ENCODE measurements at regions not wholly inside any gene's neighbourhood (a gene's known extent, or its start where the extent isn't known, plus 50 kb on each side); places are given as distances from the start of the nearest gene placed in this dataset.

DNA sequence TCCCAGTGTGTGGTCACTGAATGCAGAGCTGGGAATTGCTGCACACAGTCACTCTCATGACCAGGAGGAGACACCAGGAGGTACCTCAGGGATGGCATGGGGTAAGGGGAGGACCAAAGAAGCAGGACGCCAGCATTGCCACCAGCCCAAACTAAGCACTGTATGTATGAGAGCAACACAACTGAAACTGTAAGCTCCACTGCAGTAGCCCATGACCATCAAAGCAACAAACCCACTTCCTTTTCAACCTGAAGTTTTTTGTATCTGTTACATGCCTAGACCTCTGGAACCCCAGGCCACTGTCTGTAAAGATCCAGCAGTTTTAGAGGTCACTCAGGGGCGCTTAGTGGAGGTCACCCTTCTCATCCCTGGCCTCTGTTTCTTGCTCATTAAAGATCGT, 164.3 kb downstream of the SETD4 start:
- DNase-seq (ENCODE audit: low read depth, low spot score): no peak

GRCh38 chr21:35895598-35895997, 164.7 kb downstream of the SETD4 start:
- peak; percentile 34 for DNase-seq (ENCODE audit: low read depth, low spot score)

DNA sequence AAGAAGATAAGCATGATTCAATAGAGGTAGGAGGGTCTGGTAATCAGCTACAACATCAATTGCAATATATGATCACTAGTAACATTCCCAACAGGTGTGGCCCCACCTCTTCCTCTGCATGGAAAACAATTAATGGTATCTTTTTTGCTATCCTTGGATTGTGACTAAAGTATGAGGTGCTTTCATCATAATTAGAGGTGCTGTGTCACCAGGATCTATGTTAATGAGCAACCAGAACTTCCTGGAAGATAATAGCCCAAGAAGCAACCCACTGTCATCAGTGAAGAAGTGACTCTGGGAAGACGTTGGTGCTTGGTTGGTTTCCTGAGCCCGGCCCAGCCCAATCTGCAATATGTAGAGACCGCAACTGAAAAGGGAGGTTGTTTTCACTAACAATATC, 167.2 kb downstream of the SETD4 start:
- no peak for DNase-seq (ENCODE audit: low read depth, low spot score)

DNA sequence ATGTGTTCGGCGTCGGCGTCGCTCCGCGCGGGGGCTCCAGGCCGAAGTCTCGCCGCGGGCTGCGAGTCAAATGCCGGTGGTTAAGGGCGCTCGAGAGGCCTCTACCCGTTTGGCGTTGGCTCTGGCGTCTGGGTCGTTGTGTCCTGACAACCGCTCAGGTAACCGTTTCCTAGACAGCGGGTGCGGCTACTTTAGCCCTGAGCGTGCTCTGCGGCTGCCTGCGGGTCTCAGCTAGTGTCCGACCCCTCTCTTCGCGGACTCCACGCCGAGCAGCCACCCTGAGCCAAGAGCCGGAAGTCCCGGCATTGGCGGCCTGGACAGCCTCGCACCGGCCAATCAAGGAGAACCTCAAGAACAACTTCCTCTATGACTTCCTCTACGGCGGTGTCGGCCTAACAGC, 173.4 kb downstream of the SETD4 start:
- DNase-seq (ENCODE audit: low read depth, low spot score): no peak

- DNase-seq (ENCODE audit: low read depth, low spot score): no peak
Observed at GRCh38 chr21:35885942-35886541, 174.3 kb downstream of the SETD4 start.

GRCh38 chr21:35882791-35883240, 177.5 kb downstream of the SETD4 start:
- DNase-seq (ENCODE audit: low read depth, low spot score): peak; percentile 72

DNA sequence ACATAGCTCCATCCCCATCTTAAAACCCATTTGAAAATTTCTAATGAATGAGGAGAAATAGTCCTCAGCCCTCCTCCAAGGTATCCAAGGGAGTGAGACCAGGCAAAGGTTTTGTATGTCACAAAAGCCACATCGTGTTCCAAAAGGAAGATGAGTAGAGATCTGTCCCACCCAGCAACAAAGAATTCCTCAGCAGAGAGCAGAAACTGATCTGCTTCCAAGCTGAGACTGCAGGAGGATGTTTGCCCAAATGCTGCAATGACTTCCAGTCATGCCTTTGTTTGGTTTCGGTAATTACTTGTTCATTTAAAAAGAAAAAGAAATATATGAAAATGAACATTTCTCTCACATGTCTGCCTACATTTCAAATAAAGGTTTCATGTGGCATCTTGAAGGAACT, 186.9 kb downstream of the SETD4 start:
- no peak for DNase-seq (ENCODE audit: low read depth, low spot score)

DNA sequence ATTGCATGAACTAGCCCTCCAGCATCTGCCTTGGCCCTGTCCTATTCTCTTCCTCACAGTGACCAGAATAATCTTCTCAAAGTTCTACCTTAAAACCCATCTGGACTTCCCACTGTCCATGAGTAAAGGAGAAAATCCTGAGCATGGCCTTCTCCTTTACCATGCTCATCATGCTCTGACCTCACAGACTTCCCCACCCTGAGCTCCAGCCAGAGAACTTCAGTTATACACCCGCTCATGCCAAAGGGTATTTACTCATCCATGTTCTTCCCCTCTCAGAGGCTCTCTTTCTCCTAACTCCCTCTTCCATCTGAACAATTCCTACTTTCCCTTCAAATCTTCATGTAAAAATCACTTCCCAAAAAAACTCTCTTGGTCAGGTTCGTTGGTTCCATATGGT, 188.4 kb downstream of the SETD4 start:
- DNase-seq (ENCODE audit: low read depth, low spot score): no peak

GRCh38 chr21:35868869-35869223, 191.5 kb downstream of the SETD4 start:
- DNase-seq (ENCODE audit: low read depth, low spot score): no peak

GRCh38 chr21:35868005-35868868, 192.1 kb downstream of the SETD4 start:
- no peak for DNase-seq (ENCODE audit: low read depth, low spot score)

GRCh38 chr21:35864039-35864438, 196.3 kb downstream of the SETD4 start:
- DNase-seq (ENCODE audit: low read depth, low spot score): no peak

- no peak for DNase-seq (ENCODE audit: low read depth, low spot score)
Observed at GRCh38 chr21:35862969-35863368, 197.4 kb downstream of the SETD4 start.

GRCh38 chr21:35861661-35862060, 198.7 kb downstream of the SETD4 start:
- no peak for DNase-seq (ENCODE audit: low read depth, low spot score)

DNA sequence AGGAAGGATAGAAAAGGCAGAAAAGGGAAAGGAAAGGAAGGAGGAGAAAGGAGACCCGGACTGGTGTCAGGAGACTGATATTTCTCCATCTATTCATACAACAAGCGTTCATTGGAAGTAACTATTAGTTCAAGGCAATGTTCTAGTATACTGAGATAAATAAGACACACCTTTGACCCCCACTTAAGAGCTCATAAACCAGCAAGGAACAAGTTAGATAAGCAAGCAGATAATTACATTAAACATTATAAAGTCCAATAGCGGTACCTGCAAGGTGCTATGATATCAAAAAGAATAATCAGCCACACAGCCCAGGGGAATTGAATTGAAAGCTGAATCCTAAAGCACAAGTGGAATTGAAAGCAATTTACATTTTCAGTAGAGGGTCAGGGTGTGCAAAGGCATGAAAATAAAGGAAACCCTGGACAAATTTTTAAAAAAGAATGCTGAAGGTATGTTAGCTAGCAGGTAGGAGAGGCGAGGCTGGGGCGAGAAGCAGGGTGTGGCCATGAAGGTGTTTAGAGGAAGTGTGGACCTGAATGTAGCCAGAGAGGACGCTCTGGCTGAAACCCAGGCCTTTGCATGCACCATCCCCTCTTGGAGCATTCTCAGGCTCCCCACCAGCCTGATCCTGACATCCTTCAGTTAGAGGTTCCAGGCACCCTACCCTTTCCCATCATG, 200.0 kb downstream of the SETD4 start:
- no peak for DNase-seq (ENCODE audit: low read depth, low spot score)

GRCh38 chr21:35859677-35860076, 200.6 kb downstream of the SETD4 start:
- no peak for DNase-seq (ENCODE audit: low read depth, low spot score)

DNA sequence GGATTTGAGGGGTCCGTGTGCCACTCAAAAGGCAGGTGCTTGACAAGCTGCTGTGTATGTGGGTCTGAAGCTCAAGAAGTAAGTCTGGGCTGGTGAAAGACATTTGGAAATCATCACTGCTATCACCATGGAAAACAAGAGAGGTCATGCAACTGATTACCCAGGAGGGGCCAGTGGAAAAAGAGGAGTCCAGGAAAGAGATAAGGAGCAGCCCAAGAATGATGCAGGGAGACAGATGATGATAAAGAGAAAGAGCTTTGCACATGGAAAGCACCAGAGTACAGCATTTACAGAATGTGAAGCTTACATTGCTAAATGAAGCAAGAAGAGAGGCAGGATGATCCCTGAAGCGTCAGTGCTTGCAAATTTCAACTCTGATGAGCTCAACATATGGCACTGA, 203.2 kb downstream of the SETD4 start:
- no peak for DNase-seq (ENCODE audit: low read depth, low spot score)

GRCh38 chr21:35855484-35855883, 204.8 kb downstream of the SETD4 start:
- DNase-seq (ENCODE audit: low read depth, low spot score): no peak

DNA sequence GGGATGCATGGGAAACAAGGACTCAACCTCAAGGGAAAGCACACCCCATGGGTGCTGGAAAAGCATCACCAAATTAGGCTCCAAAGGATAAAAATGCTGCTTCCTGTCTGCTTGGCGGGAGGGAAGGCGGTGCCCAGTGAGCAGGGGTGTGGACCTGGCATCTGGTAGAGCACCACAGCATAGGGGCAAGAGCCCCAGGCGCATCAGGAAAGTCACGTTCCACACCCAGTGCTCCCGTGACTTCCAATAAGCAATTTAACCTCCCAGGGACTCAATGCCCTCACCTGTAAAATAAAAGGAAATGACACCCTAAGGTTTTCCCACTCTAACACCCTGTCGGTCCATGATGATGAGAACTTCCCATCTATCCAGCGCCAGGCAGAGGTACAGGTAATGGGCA, 206.0 kb downstream of the SETD4 start:
- no peak for DNase-seq (ENCODE audit: low read depth, low spot score)

- no peak for DNase-seq (ENCODE audit: low read depth, low spot score)
Observed at GRCh38 chr21:35853321-35854239, 206.7 kb downstream of the SETD4 start.

DNA sequence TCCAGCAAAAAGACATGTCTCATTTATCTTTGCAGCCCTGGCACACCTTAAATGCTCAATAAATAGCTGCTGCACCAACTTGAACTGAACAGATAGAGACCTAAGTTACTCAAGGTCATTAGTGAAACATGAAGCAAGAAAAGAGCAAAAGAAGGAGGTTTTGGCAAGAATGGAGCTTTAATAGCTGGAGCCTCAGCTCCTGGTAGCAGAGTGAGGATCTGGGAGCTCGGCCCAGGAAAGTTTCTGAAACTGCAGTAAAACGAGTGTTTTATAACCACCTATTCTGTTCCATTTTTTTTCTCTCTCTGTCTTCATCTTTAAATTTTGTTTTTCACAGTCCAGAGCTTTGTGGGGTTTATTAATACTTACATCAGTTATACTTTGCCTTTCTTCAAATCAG, 207.5 kb downstream of the SETD4 start:
- no peak for DNase-seq (ENCODE audit: low read depth, low spot score)

GRCh38 chr21:35850542-35851103, 209.7 kb downstream of the SETD4 start:
- DNase-seq (ENCODE audit: low read depth, low spot score): no peak

Data from astrocyte of the hippocampus (primary cell).